SH-SY5Y (cell line): ENCODE measurements at regions not wholly inside any gene's neighbourhood (a gene's known extent, or its start where the extent isn't known, plus 50 kb on each side); places are given as distances from the start of the nearest gene placed in this dataset.

Experiments
- GATA2 ChIP-seq: IDR thresholded peaks from 2 replicates; pipeline ENCODE4 v1.6.1; 2011; ENCODE audit warnings: mild to moderate bottlenecking, low read depth, low read length
- GATA3 ChIP-seq: IDR thresholded peaks from 2 replicates; pipeline ENCODE4 v1.6.1; 2011; ENCODE audit warnings: low read depth, mild to moderate bottlenecking, low read length, moderate library complexity

DNA sequence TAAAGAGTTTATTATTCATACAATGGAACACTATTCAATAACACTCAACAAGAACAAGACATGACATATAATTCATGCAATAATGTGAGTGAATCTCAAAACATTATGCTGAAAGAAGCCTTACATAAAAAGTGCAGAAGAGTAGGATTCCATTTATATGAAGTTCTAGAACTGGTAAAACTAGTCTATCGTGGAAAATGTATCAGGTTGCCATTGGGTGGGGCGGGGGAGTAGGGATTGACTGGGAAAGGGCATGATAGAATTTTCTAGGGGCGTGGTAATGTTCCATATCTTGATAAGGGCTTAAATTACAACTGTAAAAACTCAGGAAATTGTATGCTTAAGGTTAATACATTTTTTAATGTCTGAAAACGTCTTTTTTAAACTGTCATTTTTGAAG, 247.9 kb downstream of the SATB1 start:
- TF ChIP-seq GATA2 (no peak), GATA3 (no peak)
